HepG2 (cell line): ENCODE measurements at regions not wholly inside any gene's neighbourhood (a gene's known extent, or its start where the extent isn't known, plus 50 kb on each side); places are given as distances from the start of the nearest gene placed in this dataset.
"Not testable (repeated sequence)": the region's sequence is repeated elsewhere in the genome, so short reads cannot be mapped to it uniquely, and the experiment has no call there.

Source experiments
- CEBPG ChIP-seq: IDR thresholded peaks from 2 replicates; pipeline ENCODE4 v1.6.1; 2016
- CREB1 ChIP-seq, 2 experiments: fragments of 450-650 bp in 1 of 2; IDR thresholded peaks; 2 replicates each; pipeline ENCODE4 v1.6.1; 2016 to 2017; ENCODE audit warnings: control low read depth in 1 of 2, mild to moderate bottlenecking in 1 of 2, missing compliant biosample characterization in 1 of 2, missing genetic modification characterization in 1 of 2
- CREM ChIP-seq, 2 experiments: sonication (generic) in 1 of 2; formaldehyde crosslinking in 1 of 2; IDR thresholded peaks; 2 replicates each; pipeline versions ENCODE4 v1.4.0 to v1.6.1; 2016 to 2020; ENCODE audit warnings: antibody characterized with exemption in 1 of 2, mild to moderate bottlenecking in 1 of 2, missing genetic modification reagents in 1 of 2
- GABPA ChIP-seq, 2 experiments: IDR thresholded peaks; 2 replicates each; pipeline ENCODE4 v1.6.1; 2011 to 2016; ENCODE audit warnings: low read depth in 2 of 2, low read length in 1 of 2, missing biosample characterization in 1 of 2, missing genetic modification characterization in 1 of 2
- GABPB1 ChIP-seq: IDR thresholded peaks from 2 replicates; pipeline ENCODE4 v1.6.1; 2016; ENCODE audit warnings: mild to moderate bottlenecking, missing genetic modification reagents, moderate library complexity, missing compliant biosample characterization
- GATA4 ChIP-seq: sonication (generic); IDR thresholded peaks from 2 replicates; pipeline ENCODE4 v1.6.1; 2016; ENCODE audit warnings: antibody characterized with exemption, low read depth, borderline replicate concordance
- NFYB ChIP-seq: sonication (generic); formaldehyde crosslinking; IDR thresholded peaks from 2 replicates; pipeline ENCODE4 v1.4.0; 2020; ENCODE audit warnings: missing genetic modification reagents
- ZNF7 ChIP-seq: IDR thresholded peaks from 2 replicates; pipeline ENCODE4 v1.6.1; 2016; ENCODE audit warnings: missing biosample characterization, missing genetic modification reagents
- TF ChIP-seq, protein P1 (sequence below): sonication (generic); formaldehyde crosslinking; IDR thresholded peaks from 2 replicates; pipeline ENCODE4 v1.5.1; 2020; ENCODE audit warnings: mild to moderate bottlenecking, missing genetic modification reagents, moderate library complexity

- 0 out of 2 replicates have a peak, but pooled peaks have one; percentile 65 for TF ChIP-seq GATA4
- 0 out of 2 replicates have a peak, but pooled peaks have one; percentile 12 for TF ChIP-seq ZNF7
- TF ChIP-seq, protein P1, sequence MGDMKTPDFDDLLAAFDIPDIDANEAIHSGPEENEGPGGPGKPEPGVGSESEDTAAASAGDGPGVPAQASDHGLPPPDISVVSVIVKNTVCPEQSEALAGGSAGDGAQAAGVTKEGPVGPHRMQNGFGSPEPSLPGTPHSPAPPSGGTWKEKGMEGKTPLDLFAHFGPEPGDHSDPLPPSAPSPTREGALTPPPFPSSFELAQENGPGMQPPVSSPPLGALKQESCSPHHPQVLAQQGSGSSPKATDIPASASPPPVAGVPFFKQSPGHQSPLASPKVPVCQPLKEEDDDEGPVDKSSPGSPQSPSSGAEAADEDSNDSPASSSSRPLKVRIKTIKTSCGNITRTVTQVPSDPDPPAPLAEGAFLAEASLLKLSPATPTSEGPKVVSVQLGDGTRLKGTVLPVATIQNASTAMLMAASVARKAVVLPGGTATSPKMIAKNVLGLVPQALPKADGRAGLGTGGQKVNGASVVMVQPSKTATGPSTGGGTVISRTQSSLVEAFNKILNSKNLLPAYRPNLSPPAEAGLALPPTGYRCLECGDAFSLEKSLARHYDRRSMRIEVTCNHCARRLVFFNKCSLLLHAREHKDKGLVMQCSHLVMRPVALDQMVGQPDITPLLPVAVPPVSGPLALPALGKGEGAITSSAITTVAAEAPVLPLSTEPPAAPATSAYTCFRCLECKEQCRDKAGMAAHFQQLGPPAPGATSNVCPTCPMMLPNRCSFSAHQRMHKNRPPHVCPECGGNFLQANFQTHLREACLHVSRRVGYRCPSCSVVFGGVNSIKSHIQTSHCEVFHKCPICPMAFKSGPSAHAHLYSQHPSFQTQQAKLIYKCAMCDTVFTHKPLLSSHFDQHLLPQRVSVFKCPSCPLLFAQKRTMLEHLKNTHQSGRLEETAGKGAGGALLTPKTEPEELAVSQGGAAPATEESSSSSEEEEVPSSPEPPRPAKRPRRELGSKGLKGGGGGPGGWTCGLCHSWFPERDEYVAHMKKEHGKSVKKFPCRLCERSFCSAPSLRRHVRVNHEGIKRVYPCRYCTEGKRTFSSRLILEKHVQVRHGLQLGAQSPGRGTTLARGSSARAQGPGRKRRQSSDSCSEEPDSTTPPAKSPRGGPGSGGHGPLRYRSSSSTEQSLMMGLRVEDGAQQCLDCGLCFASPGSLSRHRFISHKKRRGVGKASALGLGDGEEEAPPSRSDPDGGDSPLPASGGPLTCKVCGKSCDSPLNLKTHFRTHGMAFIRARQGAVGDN, result peak; percentile 18; the same call in 1 of the 2 replicates
- TF ChIP-seq CEBPG (CRISPR knock-in tag), result peak; percentile 48
- TF ChIP-seq CREM (IDR thresholded peaks at IDR 0.05), result 0 out of 2 replicates have a peak, but pooled peaks have one; percentile 29
- TF ChIP-seq CREM (CRISPR knock-in tag; IDR thresholded peaks at IDR 0.05); GABPA (IDR thresholded peaks at IDR 0.05; ENCODE audit: low read depth, low read length); CREB1 (CRISPR knock-in tag; IDR thresholded peaks at IDR 0.05): not testable (repeated sequence)
- TF ChIP-seq GABPB1 (CRISPR knock-in tag), result peak; percentile 65
- peak; percentile 48; the same call in 1 of the 2 replicates for TF ChIP-seq GABPA (CRISPR knock-in tag; IDR thresholded peaks at IDR 0.05; ENCODE audit: low read depth)
- TF ChIP-seq NFYB, result 0 out of 2 replicates have a peak, but pooled peaks have one; percentile 14
- TF ChIP-seq CREB1 (IDR thresholded peaks at IDR 0.05), result peak; percentile 55
Measured at GRCh38 chr1:144523661-144524407, 62.4 kb upstream of the NBPF15 start (continued).
